Lower lobe of right lung (tissue), 2 donors: ENCODE measurements at regions not wholly inside any gene's neighbourhood (a gene's known extent, or its start where the extent isn't known, plus 50 kb on each side); places are given as distances from the start of the nearest gene placed in this dataset.

Source experiments
- ATAC-seq, 2 donors: fragments of 200-7000 bp; cut with Tn5 transposase; one replicate each; pipeline ENCODE4 v1.9.1; 2020 to 2022; ENCODE audit warnings: mild to moderate bottlenecking in 2 of 2, moderate library complexity in 2 of 2
- DNase-seq: peaks from one replicate; pipeline ENCODE4 v3.0.0-alpha.2; 2020
- H3K27ac ChIP-seq: fragments of 200-600 bp; one replicate; pipeline ENCODE4 v1.8.0; 2022
- H3K27me3 ChIP-seq: fragments of 200-600 bp; one replicate; pipeline ENCODE4 v1.8.0; 2022; ENCODE audit warnings: low read depth
- H3K36me3 ChIP-seq: fragments of 200-600 bp; one replicate; pipeline ENCODE4 v1.8.0; 2022; ENCODE audit warnings: mild to moderate bottlenecking
- H3K4me1 ChIP-seq: fragments of 200-600 bp; one replicate; pipeline ENCODE4 v1.8.0; 2022
- H3K4me3 ChIP-seq: fragments of 200-600 bp; one replicate; pipeline ENCODE4 v1.8.0; 2022; ENCODE audit warnings: mild to moderate bottlenecking
- H3K9me3 ChIP-seq: fragments of 200-600 bp; one replicate; pipeline ENCODE4 v1.8.0; 2022
- CTCF ChIP-seq: fragments of 200-600 bp; IDR thresholded peaks from one replicate; pipeline ENCODE4 v1.8.0; 2022; ENCODE audit warnings: antibody characterized with exemption, mild to moderate bottlenecking
- intact Hi-C: fragments of 100-400 bp; cut with DNase I; formaldehyde crosslinking; loops from one replicate; pipeline ENCODE4 v1.11.0; 2022
- donor health status: DM: no; HTN: yes; CAD: no; lungs with severe emphysema.

- no peak for DNase-seq
- H3K4me1 ChIP-seq: no peaks in the 10 kb centered on the region
- no peak for TF ChIP-seq CTCF
- no peaks in the 10 kb centered on the region for H3K27me3 ChIP-seq
- H3K27ac ChIP-seq: no peak overlapping the region
- peak; percentile 61 to 85 for ATAC-seq
- H3K4me3 ChIP-seq: no peak overlapping the region
- no peaks in the 10 kb centered on the region for H3K9me3 ChIP-seq
- intact Hi-C loops: no loop called here
- no peaks in the 10 kb centered on the region for H3K36me3 ChIP-seq
Observed at GRCh38 chr2:6556755-6557154, 309.0 kb downstream of the CMPK2 start.

GRCh38 chr2:6557737-6558136 lies 308.0 kb downstream of the CMPK2 start:
- ATAC-seq (peak; percentile 79 to 86), DNase-seq (no peak)
- H3K9me3 ChIP-seq: no peaks in the 10 kb centered on the region
- H3K27me3 ChIP-seq: no peaks in the 10 kb centered on the region
- no peak for TF ChIP-seq CTCF
- no peak overlapping the region for H3K27ac ChIP-seq
- H3K4me3 ChIP-seq: no peak overlapping the region
- H3K36me3 ChIP-seq: no peaks in the 10 kb centered on the region
- intact Hi-C loops: no loop called here
- H3K4me1 ChIP-seq: no peaks in the 10 kb centered on the region

GRCh38 chr2:6562771-6563170 lies 302.9 kb downstream of the CMPK2 start:
- no peaks in the 10 kb centered on the region for H3K36me3 ChIP-seq
- H3K27ac ChIP-seq: no peak overlapping the region
- no peak for TF ChIP-seq CTCF
- intact Hi-C loops: no loop called here
- H3K27me3 ChIP-seq: no peaks in the 10 kb centered on the region
- no peaks in the 10 kb centered on the region for H3K4me1 ChIP-seq
- ATAC-seq: no peak
- H3K9me3 ChIP-seq: no peaks in the 10 kb centered on the region
- no peak overlapping the region for H3K4me3 ChIP-seq
- DNase-seq: no peak

GRCh38 chr2:6564326-6564725 lies 301.4 kb downstream of the CMPK2 start:
- Histone ChIP-seq H3K4me1 (no peaks in the 10 kb centered on the region), H3K27ac (no peak overlapping the region), H3K4me3 (no peak overlapping the region), H3K36me3 (no peaks in the 10 kb centered on the region), H3K27me3 (no peaks in the 10 kb centered on the region), H3K9me3 (no peaks in the 10 kb centered on the region)
- intact Hi-C loops: no loop called here
- ATAC-seq (no peak), DNase-seq (no peak)
- no peak for TF ChIP-seq CTCF

- H3K4me1 ChIP-seq: no peaks in the 10 kb centered on the region
- no peak for TF ChIP-seq CTCF
- no peaks in the 10 kb centered on the region for H3K27me3 ChIP-seq
- no peak for DNase-seq
- no peak overlapping the region for H3K27ac ChIP-seq
- H3K36me3 ChIP-seq: no peaks in the 10 kb centered on the region
- no peaks in the 10 kb centered on the region for H3K9me3 ChIP-seq
- intact Hi-C loops: no loop called here
- H3K4me3 ChIP-seq: no peak overlapping the region
- ATAC-seq: no peak
Observed at GRCh38 chr2:6574121-6574520, 291.6 kb downstream of the CMPK2 start.

GRCh38 chr2:6576302-6576701 lies 289.4 kb downstream of the CMPK2 start:
- intact Hi-C loops: no loop called here
- no peaks in the 10 kb centered on the region for H3K36me3 ChIP-seq
- TF ChIP-seq CTCF: no peak
- no peaks in the 10 kb centered on the region for H3K9me3 ChIP-seq
- ATAC-seq (no peak), DNase-seq (no peak)
- no peaks in the 10 kb centered on the region for H3K4me1 ChIP-seq
- no peaks in the 10 kb centered on the region for H3K27me3 ChIP-seq
- no peak overlapping the region for H3K4me3 ChIP-seq
- no peak overlapping the region for H3K27ac ChIP-seq
